ENCODE measurements at regions not wholly inside any gene's neighbourhood (a gene's known extent, or its start where the extent isn't known, plus 50 kb on each side); places are given as distances from the start of the nearest gene placed in this dataset.

DNA sequence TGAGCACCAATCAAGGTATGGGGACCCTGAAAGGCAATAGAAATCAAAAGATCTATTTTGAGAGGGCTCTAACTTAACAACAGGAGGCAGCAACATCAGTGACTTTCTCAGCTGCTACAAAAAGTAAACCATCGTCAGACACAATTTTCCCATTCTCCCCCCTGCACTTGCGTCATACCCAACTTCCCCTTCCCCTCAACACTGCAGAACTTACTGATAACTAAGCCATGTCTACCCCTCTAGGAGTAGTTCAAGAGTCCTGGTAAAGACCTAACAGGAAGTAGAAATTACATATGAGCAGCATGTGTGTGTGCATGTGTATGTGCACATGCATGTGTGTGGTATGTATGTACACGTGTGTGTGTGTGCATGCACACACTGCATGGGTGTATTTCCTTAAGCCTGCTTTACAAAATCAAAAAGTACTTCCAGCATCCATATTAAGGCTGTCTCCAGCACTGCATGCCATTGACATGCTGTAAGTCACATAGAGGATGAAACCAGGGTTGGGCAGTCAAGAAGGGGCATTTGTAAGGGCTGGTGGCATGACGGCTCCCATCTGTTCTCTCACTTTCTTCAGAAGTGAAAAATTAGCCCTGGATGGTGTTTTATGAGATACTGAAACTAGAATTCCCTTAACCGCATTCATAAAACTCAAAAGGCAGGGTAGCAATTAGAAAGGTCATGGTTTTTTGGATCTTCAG, 460.1 kb upstream of the RUNX1 start:
- TF ChIP-seq, protein P1, sequence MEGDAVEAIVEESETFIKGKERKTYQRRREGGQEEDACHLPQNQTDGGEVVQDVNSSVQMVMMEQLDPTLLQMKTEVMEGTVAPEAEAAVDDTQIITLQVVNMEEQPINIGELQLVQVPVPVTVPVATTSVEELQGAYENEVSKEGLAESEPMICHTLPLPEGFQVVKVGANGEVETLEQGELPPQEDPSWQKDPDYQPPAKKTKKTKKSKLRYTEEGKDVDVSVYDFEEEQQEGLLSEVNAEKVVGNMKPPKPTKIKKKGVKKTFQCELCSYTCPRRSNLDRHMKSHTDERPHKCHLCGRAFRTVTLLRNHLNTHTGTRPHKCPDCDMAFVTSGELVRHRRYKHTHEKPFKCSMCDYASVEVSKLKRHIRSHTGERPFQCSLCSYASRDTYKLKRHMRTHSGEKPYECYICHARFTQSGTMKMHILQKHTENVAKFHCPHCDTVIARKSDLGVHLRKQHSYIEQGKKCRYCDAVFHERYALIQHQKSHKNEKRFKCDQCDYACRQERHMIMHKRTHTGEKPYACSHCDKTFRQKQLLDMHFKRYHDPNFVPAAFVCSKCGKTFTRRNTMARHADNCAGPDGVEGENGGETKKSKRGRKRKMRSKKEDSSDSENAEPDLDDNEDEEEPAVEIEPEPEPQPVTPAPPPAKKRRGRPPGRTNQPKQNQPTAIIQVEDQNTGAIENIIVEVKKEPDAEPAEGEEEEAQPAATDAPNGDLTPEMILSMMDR (IDR thresholded peaks at IDR 0.05): no peak

DNA sequence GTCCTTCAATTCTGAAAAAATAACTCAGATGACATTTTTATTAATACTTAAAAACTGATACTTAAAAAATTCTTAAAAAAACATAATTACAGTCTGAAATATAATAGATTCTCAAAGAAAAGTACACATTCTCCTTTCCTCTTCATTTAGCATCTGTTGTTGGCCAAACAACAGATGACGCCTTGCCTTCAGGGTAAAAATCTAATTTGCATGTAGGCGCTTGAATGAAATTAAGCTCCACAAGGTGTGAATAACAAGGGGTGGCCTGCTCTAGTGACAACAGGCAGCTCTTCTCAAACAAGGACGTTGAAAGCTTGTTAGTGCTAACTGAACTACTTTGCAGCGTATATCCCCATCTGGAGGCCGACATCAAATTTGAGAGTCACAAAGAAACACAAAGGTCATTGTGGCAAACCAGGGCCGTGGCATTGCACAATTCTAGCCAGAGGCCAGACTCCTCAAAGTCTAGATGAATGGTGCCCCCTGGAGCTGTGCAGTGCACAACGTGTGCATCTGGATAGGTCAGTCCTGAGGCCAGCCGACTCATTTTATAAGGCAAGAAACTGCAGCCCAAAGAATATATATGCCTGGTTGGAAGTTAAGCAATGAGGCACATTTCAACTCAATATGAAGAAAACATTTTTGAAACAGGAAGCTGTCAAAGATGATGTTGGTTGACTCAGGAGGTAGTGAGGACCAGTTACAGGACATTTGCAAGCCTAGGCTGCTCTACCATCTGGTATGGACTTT, 459.2 kb upstream of the RUNX1 start:
- TF ChIP-seq, protein P1 (IDR thresholded peaks at IDR 0.05): no peak

DNA sequence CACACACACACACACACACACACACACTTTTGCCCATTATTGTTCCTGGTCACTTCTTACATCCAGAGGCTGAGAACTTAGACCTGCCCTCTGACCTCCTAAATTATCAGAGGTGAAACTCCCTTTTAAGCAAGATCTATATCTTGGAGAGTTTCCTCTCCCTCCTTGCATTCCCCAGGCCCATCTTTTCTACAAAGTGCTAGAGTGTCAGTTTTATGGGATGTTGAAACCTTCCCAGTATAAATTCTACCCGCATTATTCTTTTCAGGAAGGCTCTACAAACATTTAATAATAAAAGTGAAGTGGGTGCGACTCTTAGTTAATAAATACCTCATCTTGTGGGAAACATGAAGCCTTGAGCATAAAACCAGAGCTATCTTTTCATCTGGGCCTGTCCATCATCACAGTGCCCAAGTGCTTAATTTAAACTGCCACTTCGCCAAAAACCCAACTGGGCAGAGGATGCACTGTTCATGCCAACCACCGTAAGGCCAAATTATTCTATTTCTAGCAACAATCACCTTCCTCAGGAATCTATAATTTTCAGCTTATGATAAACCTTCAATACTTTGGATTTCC, 458.2 kb upstream of the RUNX1 start:
- TF ChIP-seq, protein P1 (IDR thresholded peaks at IDR 0.05): no peak

DNA sequence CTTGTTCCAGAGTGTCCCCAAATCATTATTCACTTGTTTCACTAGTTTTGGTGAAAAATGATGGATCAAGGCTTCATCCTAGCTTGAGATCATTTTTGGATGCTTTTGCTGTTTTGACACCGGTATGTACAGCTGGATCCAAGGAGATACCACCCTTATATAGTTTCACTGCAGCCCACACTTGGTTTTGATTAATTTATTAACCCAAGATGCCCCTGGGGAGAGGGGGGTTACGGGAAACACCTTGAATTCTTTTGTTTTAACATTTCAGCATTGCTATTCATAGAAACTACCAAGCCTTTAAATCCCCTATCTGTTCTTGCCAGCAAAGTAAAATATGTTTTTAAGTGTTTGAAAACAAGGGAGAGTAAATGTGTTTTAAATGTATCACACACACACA, 457.7 kb upstream of the RUNX1 start:
- TF ChIP-seq, protein P1 (IDR thresholded peaks at IDR 0.05): no peak

DNA sequence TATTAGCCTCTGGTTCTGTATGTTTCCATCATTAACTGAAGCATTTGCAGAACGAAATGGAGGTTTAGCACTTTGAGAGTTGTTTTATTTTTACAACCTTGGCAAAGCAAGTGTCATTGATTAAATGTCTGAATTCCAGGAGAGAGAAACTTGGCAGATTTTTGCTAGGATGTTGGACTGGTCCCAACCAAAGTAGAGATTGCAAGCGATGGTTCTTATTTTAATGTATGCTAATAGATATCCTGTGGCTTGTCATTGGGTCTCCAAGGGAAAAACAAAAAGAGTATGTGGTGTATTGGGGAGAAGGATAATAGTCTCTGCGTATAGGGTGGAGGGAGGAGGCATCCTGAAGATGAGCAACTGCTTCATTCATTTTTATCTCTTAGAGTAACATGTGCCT, 457.2 kb upstream of the RUNX1 start:
- TF ChIP-seq, protein P1 (IDR thresholded peaks at IDR 0.05): no peak

DNA sequence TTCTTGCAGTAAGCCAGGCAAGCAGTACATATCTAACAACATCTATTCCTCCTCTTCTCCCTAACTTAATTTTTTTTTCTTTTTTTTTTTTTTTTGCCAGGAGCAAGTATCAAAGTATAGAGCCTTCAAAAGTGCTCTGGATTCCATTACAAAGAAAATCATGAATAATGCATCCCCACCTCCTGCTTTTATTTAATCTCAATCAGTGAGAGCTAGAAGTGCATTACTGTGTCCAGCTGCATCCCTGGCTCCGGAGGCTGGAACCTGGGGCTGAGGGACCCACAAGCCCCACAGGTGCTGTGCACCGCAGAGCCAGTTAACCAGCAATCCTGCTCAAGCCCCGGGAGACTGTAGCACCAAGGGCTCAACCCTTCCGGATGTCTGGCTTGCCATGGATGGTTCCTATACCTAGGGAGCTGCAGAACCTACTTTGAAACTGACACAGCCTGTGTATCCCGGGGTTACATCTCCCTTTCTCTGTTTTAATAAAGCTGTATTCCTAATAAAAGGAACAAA, 455.9 kb upstream of the RUNX1 start:
- TF ChIP-seq, protein P1 (IDR thresholded peaks at IDR 0.05): no peak

DNA sequence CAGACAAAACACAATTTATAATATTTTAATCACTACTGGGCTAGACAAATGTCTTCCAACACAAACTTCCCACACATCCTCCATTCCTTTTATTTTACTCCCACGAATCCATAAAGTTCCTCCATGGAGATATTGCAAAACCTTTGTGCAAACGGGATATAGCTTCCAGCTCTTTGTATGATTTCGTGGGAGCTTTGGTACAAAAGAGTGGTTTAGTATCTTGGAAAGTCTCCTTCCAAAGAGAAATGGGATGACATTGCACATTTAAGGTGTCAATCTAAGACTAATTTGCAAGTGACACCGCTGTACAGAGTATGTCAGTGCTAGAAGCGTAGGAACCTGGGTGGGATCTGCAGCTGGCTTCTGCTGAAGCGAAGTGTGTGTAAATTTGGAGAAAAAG, 455.2 kb upstream of the RUNX1 start:
- TF ChIP-seq, protein P1 (IDR thresholded peaks at IDR 0.05): no peak
